HG03045 (cell line): ENCODE measurements at regions not wholly inside any gene's neighbourhood (a gene's known extent, or its start where the extent isn't known, plus 50 kb on each side); places are given as distances from the start of the nearest gene placed in this dataset.

Experiments
- ATAC-seq: cut with Tn5 transposase; IDR thresholded peaks from one replicate; pipeline ENCODE4 v1.9.1; 2021; ENCODE audit warnings: mild to moderate bottlenecking, moderate library complexity; ENCODE audit not compliant: unreplicated experiment

GRCh38 chr2:219692521-219692920 is 65.1 kb downstream of the SLC4A3 start:
- no peak for ATAC-seq

DNA sequence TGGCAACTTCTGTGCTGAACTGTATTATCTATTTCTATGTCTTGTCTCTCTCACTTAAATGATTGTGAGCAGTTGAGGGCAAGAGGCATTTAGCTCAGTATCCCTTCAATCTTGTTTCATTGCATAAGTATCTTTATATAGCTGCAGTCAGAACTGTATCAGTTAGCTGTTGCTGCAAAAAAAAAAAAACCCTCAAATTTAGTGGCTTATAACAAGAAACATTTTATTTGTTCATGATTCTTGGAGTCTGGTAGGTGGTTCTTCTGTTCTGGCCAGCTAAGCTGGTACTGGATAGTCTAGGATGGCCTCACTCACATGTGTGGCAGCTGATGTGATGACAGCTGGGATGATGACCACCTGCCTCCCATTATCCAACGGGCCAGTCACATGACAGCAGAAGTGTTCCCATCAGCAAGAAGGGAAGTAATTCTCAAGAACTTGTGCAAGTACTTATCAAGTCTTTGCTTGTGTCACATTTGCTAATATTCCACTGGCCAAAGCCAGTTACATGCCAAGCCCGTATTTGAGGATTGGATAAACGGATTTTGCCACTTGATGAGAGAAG is 67.8 kb downstream of the SLC4A3 start:
- no peak for ATAC-seq

GRCh38 chr2:219697811-219698747 is 70.6 kb downstream of the SLC4A3 start:
- no peak for ATAC-seq

DNA sequence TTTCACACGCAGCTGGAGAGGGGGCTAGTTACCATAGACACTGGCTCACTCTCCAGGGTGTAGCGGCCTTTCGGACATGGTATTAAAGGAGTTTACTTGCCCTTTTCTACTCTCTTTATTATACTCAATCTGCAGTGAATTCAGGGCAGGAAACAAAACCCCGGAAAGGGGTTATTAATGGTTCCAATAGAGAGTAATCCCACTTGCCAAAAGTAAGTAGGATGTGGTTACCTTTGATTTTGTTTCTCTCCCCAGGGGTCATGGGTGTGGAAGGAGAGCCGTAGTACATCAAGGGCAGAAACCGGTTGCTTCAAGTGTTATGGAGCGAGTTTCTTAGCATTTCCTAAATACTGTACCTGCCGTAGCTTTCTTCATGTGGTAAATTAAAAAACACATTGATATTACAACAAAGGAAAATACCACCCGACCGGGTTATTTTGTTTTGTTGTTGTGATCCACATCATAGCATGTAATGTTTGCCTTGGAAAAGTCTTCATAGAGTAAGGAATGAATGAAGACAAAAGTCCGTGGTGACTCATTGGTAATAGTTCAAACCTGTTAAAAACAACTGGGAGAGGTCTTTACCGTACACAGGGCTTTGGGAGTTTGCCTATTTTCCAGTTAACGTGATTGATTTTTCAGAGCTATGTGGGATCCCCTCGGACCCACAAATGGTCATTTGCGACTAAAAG is 71.5 kb downstream of the SLC4A3 start:
- no peak for ATAC-seq

GRCh38 chr2:219699440-219699821 is 72.0 kb downstream of the SLC4A3 start:
- ATAC-seq = no peak

DNA sequence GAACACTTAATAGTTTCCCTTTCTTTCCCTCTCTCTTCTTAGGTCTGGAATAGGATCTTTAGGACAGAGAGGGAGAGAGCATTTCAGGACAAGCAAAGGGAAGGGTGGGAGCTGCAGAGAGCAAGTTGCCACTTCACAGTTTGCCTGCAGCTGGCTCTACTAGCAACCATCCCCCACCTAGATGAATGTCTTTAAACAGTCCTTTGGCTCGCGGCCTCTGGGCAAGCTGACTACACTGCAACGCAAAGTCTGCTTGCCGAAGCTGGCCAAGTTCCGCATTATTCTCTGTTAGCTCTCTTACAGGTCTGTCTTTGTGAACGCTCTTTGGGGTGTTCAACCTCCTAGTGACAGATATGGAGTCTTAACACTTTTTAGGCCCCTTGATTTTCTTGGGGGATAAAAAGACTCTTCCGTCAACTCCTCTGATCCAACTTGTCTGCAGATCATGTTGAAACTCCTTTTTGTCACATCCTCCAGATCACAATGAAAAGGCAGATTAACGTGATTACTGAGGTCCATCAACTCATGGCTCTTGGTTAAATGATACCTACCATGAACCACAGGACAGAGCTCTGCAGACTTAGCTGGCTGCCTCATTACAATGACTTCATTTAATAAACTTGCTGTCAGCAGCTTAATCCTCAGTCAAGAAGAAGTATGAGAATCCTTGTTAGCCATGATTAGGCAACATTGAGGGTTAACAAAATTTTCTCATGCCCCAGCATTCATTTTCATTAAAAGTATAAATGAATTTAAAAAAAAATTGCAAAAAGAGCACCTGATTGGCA is 74.6 kb downstream of the SLC4A3 start:
- ATAC-seq = no peak

- no peak for ATAC-seq
Observed at GRCh38 chr2:219702796-219703545, 75.5 kb downstream of the SLC4A3 start.

DNA sequence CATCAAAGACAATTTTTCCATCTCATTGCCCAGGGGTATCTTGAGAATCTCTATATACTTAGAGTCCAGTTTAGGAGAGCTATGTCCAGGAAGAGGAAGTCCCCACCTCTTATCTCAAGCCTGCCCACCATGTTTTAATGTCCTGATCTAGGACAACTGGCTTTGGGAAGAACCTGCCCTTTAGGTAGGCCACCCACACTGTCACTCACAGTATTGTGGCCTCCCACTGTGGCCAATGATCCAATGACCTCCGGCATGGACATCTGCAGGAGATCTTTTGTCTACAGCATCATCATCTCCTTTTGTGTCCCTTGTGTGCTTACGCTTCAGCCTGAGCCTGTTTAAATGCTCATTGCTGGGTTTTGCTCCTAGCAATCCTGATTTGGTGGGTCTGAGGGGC is 77.4 kb downstream of the SLC4A3 start:
- no peak for ATAC-seq

- ATAC-seq = no peak
Observed at GRCh38 chr2:219706823-219707281, 79.4 kb downstream of the SLC4A3 start.

DNA sequence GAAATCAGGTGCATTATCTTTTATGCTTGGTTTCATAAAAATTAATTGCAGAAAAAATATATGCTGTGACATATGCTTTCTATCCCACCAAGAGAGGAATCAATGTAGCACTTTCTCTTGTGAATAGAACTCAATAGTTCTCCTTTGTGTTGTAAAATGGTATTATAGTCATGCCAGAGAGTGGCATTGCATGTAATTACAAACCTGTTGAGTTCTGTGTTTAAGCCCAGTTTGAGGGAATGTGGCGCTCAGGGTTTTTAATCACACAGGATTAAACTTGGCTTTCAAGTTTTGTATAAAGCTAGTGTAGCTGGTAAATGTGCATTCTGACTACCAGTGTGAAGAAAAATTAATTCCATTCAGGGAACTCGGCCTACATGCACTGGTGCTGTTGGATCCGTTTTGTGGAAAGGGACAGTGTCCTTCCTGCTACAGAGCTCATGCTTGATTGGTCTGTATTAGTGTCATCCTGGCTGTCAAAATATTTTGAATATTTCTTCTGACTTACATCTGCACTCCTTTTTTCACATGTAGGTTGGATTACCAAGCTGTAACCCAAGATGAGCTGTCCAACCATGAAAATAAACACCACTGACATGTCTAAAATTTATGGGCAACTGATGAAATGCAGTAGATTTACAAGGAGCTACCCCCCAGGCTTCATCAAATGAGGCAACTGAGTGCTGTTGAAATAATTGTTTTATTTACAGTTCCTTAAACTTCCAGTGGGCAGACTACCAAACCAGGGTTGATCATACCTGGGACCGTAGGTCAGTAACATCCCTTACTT is 80.3 kb downstream of the SLC4A3 start:
- no peak for ATAC-seq

GRCh38 chr2:219709331-219709761 is 81.9 kb downstream of the SLC4A3 start:
- ATAC-seq = no peak

DNA sequence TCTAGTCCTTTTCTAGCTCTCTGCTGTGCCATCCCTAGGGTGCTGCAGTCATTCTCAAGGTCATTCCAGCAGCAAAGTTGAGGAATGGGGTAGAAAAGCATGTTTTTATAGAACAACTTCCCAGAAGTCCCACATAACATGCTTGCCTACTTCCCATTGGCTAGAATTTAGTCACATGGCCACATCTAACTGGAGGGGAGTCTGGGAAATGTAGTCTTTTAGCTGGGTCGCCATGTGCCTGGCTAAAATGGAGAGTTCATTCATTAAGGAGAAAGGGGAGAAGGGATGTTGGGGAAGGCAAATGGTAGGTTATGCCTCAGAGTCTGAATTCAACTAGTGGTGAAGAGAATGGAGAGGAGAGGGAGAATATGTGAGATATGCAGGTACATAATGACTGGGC is 85.7 kb downstream of the SLC4A3 start:
- ATAC-seq = no peak

DNA sequence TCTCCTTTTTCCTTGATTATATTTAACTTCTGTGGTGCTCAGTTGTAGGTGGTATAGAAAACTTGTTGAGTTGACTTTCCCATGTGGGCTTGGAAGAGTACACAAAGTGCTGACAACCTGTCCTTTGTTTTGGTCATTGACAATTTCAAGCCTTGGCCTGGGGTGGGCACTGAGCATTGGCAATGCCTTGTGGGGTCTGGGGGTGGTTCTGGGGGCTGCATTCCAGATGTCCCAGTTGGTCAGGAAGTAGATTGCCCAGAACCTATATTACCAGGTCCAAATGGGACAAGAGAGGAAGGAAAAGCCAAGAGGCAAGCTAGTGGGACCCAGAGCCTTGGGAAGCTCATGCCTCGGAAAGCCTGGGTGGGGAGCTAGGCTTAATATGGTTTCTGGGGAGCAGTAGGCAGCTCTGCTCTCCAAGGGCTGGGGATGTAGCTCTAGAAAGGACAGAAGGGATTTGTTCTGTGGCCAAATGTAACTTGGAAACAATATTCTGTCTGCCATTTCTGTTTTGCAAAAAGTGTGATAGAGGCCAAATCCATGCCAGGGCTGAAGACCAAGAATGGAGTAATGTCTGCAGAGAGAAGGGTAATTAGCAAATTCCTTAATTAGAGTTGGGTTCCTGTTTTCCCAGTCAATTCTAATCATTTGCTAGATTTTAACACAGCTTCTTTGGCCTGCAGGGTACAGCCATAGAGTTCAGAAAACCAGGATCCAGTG is 87.4 kb downstream of the SLC4A3 start:
- ATAC-seq = no peak

DNA sequence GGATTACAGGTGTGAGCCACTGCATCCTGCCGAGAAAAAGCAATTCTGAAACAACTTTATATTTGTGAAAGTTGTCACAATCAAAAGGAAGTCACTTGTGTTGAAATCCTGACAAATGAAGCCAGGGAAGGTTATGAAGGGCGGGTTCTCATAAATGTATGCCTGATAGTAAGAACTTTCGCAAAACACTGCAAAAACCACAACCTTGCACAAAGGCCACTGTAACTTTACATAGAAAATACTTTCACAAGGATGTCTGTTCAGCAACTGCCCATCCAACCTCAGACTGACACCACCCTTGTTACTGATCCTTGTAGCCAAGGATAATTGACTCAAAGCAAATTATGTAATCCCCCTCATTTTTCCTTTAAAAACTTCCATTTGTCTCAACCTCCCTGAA is 90.6 kb downstream of the SLC4A3 start:
- ATAC-seq = no peak

DNA sequence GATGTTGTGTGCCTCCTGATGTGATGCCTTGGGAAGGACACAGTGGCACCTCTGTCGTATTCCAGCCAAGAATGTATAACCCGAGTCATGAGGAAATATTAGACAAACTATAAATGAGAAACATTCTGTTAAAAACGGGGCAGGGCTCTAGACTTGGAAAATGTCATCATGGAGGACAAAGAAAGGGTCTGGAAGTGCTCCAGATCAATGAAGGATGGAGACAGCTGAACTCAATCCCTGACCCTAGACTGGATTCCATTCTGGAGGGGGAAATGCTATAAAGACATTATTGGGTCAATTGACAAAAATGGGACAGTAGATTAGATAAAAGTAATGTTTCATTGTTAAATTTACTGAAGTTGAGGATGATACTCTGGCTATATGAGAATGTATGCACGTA is 92.1 kb downstream of the SLC4A3 start:
- no peak for ATAC-seq

GRCh38 chr2:219720956-219721355 is 93.5 kb downstream of the SLC4A3 start:
- no peak for ATAC-seq

DNA sequence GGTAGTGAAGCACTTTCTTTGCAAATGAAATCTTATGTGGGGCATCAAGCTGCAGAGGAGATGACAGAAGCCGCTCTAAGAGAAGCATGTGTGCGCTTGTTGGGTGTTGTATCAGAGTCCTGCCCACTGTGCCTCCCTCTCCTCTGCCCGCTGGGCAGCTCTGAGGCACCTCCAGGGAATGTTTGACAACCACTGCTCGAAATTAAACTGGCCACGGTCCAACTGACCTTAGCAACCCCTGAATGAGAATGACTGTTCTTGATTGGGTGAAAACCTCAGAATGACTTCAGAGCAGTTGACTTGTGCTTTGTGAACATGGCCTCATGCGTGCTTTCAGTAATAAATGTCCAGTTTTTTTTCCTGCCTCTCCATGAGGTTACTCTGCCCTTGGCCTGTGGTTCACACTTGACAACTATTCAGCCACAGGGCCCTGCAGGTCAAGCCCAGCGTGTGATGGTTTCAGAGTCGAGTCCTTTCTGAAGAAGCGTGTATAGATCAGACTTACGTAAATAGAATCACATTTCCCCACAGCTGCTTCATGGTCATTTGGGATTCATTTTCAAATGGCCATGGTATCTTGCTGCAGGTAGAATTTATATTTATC is 94.9 kb downstream of the SLC4A3 start:
- ATAC-seq = no peak

DNA sequence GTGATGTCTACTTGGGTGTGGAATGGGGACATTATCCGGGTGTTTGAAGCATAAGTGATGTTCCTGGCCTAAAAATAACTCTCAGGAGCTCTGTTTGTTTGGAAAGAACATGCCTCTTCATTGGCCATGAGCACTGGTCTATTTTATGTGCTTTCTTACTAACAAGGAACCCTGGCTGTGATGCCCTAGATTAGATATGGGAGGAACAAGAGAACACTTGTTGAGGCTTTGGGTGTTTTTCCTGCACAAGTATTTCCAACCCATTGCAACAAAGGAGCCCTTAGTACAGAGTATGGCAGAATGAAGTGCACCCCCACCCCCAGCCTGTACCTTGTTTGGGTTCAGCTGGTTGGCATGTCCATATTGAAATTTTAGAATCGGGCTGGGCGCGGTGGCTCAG is 95.9 kb downstream of the SLC4A3 start:
- ATAC-seq = no peak
